IPS-11a (cell line): ENCODE measurements at regions not wholly inside any gene's neighbourhood (a gene's known extent, or its start where the extent isn't known, plus 50 kb on each side); places are given as distances from the start of the nearest gene placed in this dataset.
"Not testable (repeated sequence)": the region's sequence is repeated elsewhere in the genome, so short reads cannot be mapped to it uniquely, and the experiment has no call there.

Source experiments
- H3K4me3 ChIP-seq: one replicate; pipeline ENCODE4 v1.5.1; 2013; ENCODE audit warnings: low read depth, low read length, control low read depth

DNA sequence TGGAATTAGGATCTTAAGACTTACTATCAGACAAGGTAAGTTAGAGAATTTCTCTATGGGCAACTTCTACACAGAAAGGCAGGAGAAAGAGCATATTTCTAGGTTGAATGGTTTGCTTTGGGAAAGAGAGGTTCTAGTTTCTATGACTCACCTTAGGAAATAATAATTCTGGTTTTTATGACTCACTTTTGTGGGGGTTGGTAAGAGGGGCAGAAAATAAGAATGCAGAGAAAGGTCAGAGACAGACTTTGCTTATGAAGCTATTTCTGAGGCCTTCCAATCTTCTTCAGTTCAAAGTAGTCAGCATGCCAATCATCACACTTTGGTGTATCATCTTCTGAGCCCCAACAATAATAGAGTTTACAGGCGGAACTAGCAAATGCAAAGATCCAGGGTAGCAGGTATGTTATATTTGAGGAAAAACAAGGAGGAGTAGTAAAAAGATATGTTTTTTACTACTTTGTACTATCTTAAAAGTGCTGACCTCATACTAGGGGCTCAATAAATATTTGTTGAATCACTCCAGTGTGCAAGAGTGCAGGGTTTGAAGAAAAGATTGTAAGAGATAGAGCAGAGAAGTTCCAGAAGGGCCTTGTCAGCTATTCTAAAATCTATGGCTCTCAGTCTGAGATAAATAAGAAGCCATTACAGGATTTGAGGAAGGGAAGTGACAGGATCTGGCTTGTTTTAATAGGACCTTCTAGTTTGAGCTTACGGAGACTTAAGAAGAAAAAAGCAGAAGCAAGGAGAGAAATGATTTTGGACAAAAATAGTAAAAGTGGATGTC lies 56.7 kb upstream of the LRFN5 start:
- no peak overlapping the region for H3K4me3 ChIP-seq

DNA sequence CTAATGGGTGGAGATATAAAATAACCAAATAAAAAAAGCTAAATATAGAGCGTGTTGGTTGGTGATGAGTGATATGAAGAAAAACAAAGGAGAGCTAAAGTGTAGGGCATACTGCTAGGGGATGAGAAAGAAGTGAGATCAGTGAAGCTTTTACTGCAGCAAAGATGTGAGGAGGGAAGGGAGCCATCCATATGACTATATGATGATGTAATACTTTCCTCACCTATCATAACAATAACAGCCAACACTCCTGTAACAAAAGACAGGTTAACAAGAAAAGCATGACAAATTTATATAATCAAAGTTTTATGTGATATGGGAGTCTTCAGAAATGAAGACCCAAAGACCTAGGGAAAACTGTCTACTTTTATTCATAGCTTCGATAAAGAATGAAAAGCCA lies 57.4 kb upstream of the LRFN5 start:
- H3K4me3 ChIP-seq = no peak overlapping the region

DNA sequence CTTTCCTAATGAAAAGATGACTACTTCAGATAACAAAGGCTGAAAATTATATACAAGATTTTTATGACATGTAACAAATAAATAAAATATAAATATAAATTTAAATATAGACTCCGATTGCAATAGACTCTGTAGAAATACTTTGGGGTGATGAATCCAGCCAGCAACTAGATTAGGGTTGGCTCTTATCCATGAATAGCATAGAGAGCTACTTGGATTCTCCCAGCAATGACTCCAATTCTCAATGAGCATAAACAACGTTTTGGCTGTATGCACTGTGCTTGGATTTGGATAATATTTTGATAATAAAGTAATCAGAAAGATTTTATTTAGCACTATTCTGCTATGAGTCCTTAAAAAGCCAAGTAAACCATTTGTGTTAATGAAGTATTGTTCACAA lies 58.0 kb upstream of the LRFN5 start:
- H3K4me3 ChIP-seq = no peak overlapping the region

DNA sequence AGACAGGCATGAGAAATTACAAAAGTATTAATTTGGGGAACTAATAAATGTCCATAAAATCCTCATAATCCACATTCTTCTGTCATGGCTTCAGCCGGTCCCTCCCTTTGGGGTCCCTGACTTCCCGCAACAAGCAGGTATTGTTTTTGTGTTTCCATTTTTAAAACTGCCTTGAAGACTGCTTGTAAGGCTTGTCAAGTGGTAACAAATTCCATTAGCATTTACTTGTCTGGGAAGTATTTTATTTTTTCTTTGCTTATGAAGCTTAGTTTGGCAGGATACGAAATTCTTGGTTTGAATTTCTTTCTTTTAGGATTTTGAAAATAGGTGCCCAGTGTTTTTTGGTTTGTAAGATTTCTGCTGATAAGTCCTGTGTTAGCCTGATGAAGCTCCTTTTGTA lies 65.3 kb upstream of the LRFN5 start:
- H3K4me3 ChIP-seq = no peak overlapping the region

DNA sequence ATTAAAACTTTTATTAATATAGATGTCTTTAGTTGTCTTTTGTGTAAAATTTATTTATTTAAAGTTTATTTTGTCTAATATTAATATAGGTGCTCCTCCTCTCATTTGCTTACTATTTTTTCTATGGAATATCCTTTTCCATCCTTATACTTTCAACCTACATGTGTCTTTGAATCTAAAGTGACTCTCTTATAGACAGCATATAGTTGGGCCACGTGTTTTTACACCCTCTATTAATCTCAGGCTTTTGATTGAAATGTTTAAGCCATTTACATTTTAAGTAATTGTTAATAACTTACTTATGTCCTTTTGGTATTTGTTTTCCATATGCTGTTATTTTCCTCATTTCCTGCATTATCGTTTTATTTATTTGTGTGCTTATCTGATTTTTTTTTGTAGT lies 74.4 kb upstream of the LRFN5 start:
- no peak overlapping the region for H3K4me3 ChIP-seq

DNA sequence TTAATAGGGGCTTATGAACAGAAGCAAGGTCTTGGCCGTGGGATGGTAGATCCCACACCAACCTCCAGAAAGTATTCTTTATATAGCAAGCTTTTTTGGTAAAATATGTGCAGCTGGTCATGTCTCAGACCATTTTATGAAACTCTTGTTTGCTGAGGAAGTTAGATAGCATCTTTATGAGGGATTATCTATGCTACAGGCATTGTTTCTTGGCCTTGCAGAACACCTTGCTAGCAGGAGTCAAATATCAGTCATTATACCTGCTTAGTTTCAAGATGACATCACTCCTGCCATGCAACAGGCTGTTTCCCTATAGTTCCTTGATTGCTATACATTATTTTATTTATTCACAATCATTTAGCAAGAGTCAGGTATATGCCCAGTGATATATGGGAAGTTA lies 84.8 kb upstream of the LRFN5 start:
- no peak overlapping the region for H3K4me3 ChIP-seq

DNA sequence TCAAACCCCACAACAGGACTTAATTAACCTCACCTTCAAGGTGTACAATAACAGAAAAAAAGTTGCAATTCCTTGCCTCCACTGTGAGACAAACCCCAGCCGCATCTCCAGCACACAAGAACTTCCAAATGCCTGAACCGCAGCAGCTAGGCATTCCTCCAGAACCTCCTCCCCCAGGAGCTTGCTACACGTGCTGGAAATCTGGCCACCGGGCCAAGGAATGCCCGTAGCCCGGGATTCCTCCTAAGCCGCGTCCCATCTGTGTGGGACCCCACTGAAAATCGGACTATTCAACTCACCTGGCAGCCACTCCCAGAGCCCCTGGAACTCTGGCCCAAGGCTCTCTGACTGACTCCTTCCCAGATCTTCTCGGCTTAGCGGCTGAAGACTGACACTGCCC lies 88.6 kb upstream of the LRFN5 start:
- H3K4me3 ChIP-seq = not testable (repeated sequence)

DNA sequence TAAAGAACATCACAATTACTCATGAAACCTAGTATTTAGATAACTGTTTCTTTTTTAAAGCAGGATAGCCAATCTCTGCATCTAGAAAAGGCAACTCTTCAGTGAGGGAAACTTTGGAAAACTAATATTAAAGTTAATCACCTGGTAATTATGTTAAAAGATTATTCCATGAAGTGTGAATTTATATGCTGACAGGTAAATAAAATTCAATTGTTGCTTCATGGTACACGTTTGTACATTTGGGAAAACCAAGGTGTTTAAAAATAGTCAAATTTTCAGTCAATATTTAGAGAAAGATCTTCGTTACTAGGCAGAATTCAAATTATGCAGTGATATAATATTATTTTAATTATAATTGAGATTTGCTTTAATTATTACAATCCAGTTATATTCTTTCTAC lies 100.1 kb upstream of the LRFN5 start:
- no peak overlapping the region for H3K4me3 ChIP-seq

DNA sequence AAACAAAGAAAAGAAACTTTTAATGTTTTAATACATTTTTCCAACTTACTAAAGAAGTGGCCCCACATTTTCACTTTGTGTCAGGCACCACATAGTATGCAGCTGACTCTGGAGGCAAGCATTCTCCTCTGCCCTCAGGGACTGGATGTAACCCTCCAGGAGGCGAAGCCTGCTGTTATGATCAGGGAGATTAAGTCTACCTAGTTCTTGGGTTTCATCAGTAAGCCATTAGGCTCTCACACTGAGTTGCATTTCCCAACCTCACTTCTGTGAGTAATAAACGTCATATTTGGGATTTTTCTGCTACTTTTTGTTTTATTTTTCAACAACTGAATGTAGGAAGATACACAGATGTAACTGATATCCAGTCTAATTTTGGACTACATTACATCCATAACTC lies 101.2 kb upstream of the LRFN5 start:
- H3K4me3 ChIP-seq = no peak overlapping the region

DNA sequence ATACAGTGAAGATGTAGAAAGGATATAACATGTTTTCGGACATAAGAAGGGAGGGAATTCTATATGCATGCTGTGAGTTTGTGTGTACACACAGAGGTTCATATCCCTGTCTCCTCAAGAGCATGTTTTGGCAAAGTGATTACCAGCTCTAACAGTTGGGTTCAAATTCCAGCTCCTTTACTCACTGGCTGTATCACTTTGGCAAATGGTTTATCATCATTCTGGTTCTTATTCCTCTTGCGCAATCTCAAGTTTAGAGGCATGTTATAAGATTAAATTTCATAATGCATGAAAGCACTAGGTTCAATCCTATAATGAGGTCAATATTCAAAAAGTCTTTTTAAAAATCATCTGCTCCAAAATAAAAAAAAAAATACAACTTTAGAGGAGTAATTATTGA lies 107.7 kb upstream of the LRFN5 start:
- no peak overlapping the region for H3K4me3 ChIP-seq

DNA sequence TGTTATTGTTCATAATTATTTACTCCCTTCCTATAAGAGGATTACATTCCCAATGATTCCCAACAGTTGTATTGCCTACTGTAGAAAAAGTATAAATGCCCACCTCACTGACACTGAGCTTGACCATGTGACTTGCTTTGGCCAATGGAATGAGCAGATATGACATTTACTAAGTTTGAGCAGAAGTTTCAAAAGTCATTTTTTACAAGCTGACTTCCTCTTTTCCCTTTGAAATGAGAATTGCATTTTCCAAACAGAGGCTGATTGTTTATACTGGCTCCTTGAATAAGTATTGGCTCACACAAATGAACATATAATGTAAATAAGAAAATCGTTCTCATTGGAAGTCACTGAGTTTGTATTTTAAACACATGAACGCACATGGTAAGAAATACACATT lies 116.4 kb upstream of the LRFN5 start:
- no peak overlapping the region for H3K4me3 ChIP-seq

DNA sequence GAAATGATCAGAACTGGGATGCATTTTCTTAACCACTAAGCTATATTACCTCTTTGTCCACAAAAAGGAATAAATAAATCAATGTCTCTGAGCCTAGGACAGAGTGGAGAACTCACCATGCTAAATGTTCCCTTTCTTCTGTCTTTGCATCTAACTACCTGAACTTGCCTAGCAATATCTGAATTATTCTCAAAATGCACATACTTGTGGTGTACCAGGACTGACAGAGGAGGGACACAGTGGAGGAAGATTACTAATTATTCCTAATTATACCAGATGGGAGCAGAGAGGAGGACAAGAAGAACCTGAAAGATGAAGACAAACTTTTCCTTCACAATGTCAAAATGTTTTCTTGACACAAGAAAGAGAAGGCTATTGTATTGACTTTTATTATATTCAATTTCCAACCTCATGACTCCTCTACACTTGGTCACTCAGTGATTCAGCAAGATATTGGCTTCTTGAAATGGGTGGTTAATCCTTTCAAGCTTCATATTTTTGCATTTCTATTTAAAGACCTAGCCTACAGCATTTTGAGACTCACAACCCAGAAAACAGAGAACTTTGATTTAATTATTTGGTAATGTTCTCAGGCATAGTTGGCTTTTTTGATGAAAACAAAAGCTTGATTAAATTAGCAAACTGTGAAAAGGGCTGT lies 117.2 kb upstream of the LRFN5 start:
- H3K4me3 ChIP-seq = no peak overlapping the region

DNA sequence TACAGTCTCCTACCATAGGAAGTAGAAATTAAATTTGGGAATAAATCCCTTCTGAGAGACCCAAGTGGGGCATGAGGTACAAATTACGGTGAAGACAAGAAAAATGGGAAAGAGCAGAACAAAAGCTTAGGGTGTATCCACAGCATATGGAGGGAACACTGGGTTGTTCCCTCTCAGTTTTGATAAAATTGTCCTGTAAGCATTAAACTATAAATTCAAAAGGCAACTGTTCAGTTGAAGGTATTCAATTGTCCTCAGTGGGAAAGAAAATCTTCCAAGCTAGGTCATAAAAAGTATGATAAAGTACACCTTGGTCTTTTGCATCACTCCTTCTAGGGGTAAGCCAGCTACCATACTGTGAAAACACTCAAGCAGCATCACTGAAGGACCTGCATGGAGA lies 118.3 kb upstream of the LRFN5 start:
- H3K4me3 ChIP-seq = no peak overlapping the region

DNA sequence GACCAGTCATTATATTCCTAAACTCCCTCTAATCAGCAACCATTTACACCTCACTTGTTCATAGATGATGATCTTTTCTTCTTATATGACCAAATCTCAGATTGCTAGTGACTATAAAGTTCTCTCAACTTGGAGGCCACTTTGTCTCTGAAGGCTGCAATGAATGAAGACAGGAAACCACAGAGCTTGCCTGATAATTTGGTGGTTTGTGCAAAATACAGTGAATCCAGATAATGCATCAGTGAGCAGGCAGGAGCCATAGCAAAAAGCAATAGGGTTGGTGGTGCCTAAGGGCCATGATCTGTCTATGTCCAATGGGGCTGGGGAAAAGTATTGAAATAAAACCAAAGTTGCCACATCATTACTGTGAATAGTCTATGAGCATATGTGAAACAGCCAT lies 123.8 kb upstream of the LRFN5 start:
- no peak overlapping the region for H3K4me3 ChIP-seq

DNA sequence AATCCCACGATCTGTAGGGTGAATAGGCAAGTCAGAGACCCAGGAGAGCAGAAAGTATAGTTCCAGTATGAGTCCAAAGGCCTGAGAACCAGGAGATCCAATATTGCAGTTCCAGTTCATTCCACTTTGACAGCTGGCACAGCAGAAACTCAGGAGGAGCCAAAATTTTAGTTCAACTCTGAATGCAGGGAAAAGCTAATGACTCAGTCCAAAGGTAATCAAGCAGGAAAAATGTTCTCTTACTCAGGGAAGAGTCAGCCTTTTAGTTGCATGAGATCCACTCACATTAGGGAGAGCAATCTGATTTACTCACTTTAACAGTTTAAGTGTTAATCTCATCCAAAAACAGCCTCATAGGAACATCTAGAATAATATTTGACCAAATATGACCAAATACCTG lies 130.2 kb upstream of the LRFN5 start:
- H3K4me3 ChIP-seq = no peak overlapping the region

DNA sequence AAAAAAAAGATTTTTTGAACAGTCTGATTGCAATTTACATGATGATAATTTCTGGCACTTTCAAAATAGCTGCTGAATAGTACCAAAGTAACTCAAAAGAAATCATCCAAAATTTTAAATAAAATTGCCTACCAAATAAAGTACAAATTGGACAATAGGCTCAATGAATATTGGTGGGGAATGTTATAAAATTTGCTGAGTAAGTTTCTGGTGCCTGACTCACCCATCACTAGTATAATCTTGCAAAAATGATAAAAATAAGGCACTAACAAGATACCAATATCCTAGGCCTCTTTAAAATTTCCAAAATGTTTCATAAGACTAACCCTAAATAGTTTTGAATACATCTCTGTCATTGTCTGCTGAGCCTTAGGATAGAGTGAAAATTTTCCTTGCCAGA lies 145.3 kb upstream of the LRFN5 start:
- H3K4me3 ChIP-seq = no peak overlapping the region

DNA sequence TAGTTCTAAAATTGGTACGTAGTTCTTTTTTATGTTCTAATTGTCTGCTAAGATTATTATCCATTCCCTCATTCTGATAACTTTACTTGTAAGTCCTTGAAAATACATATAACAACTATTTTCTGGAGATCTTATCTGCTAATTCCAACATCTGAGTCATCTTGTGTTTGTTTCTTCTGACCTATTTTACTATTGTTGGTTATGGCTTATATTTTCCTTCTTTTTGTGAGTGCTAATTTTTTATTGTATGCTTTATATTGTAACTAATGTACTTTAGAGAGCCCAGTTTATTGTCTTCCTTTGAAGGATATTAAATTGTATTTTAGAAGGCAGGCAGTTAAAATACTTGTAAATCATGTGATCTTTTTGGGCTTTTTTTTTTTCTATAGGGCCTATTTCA lies 149.3 kb upstream of the LRFN5 start:
- H3K4me3 ChIP-seq = no peak overlapping the region

DNA sequence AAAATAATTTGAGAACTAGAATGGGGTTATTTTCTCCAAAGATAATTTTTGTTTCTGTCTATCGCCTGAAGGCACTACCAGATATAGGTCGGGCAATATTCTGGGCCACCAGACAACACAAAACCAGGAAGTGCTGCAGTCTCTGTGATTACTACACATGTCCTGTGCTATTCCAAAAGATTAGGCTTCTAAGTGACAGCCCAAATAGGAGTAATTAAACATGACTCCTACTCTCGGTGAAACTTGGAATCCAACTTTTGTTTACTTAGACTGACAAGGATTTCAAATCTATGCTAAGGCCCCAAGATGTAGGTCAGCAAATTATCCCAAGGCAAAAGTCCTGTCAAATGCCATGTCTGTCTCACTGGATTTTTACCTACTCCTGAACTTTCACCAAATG lies 157.6 kb upstream of the LRFN5 start:
- no peak overlapping the region for H3K4me3 ChIP-seq

DNA sequence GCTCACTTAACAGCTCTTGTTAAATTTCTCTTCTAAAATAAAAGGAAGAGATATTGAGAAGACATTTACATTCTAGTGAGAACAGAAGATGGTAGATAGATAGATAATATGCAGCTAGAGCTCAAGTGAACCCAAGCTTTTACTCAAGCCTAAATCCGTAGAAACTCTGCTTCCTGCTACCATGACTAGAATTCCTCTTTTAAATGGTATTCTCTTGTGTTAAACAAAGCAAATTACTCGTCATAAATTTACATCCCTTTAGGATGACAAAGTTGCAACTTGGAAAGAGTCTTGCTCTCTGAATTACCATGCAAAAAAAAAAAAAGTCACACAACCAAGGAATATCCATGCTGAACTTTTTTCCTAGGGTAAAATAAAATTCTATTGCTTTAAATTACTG lies 160.7 kb upstream of the LRFN5 start:
- H3K4me3 ChIP-seq = no peak overlapping the region

DNA sequence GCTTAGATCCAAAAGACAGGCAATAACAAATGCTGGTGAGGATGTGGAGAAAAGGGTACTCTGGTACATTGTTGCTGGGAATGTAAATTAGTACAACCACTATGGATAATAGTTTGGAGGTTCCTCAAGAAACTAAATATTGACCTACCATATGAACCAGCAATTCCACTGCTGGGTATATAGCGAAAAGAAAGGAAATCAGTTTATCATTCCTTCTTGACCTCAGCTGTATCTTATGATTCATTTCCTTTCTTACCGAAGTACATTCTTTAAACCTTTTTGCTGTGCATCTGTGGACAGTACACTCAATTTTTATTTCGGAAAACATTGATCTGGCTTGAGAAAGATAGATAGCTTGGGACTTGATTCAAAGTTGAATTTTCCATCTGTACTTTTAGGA lies 183.2 kb upstream of the LRFN5 start:
- H3K4me3 ChIP-seq = no peak overlapping the region

DNA sequence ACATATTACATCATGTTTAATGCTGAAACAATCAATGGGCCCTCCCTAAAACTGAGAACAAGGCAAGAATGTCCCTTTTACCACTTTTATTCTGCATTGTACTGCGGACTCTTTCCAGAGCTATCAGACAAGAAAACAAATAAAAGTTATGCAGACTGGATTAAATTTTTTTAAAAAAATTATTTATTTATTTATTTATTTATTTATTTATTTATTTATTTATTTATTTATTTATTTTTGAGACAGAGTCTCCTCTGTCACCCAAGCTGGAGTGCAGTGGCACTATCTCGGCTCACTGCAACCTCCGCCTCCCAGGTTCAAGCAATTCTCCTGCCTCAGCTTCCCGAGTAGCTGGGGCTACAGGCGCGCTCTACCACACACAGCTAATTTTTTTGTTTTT lies 185.4 kb upstream of the LRFN5 start:
- H3K4me3 ChIP-seq = not testable (repeated sequence)

DNA sequence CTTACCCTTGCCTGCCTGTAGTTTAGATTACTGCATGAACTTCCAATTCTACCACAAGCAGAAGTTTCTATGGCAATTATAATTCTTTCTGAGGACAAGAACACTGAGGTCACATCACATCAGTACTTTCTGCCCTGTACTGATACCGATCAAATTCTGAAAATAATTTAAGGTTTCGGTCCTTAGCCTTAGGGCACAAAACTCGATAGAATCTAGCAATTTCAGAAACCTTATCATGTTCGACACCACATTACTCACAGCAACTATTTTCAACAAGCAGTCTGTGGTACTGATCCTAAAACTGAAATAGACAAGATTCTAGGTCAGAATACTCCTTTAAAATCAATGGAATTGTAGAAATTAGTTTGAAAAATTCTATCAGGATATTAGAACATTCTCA lies 187.0 kb upstream of the LRFN5 start:
- no peak overlapping the region for H3K4me3 ChIP-seq

DNA sequence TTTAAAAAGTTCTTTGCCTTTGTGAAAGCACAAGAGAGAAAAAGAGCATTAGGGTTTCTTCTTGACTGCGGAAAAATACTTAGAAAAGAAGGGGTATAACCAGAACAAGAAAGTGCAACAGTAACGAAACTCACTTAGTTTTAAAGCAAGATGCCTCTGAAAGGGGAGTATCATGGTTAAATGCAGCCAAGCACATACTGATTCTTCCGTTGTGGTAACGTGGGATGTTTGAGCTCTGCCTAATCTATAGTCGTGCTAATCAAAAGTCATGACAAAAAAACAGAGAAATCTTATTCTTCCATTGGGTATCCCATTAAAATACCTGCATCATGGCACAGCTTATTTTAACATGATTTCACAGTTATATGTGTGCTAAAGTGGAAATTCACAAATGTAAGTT lies 187.8 kb upstream of the LRFN5 start:
- no peak overlapping the region for H3K4me3 ChIP-seq
